ENCODE measurements at regions not wholly inside any gene's neighbourhood (a gene's known extent, or its start where the extent isn't known, plus 50 kb on each side); places are given as distances from the start of the nearest gene placed in this dataset.

DNA sequence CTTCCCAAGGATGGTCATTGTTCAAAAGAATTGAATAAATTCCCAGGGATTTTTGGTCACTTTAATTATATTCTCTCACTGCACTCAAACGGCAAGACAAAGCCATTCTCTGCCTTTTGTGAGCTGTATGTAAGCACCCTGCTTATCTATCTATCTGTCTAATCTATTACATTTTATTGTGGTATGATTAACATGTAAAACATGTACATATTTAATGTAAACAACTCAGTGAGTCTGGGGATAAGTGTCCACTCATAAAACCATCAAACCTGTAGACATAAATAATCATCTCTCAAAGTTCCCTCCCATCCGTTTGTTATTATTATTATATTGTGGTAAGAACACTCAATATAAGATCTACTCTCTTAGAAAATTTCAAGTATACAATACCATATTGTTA is 167.1 kb downstream of the CAND1 start:
- H3K27me3 ChIP-seq, result no peaks in the 10 kb centered on the region
- peak overlapping the region; percentile 43 to 64 (median 59) for H3K27ac ChIP-seq
- TF ChIP-seq POLR2A (IDR thresholded peaks at IDR 0.05) (no peak), POLR2AphosphoS5 (IDR thresholded peaks at IDR 0.05) (no peak), EP300 (IDR thresholded peaks at IDR 0.05; ENCODE audit: low read depth) (no peak)
- TF ChIP-seq, protein P1, sequence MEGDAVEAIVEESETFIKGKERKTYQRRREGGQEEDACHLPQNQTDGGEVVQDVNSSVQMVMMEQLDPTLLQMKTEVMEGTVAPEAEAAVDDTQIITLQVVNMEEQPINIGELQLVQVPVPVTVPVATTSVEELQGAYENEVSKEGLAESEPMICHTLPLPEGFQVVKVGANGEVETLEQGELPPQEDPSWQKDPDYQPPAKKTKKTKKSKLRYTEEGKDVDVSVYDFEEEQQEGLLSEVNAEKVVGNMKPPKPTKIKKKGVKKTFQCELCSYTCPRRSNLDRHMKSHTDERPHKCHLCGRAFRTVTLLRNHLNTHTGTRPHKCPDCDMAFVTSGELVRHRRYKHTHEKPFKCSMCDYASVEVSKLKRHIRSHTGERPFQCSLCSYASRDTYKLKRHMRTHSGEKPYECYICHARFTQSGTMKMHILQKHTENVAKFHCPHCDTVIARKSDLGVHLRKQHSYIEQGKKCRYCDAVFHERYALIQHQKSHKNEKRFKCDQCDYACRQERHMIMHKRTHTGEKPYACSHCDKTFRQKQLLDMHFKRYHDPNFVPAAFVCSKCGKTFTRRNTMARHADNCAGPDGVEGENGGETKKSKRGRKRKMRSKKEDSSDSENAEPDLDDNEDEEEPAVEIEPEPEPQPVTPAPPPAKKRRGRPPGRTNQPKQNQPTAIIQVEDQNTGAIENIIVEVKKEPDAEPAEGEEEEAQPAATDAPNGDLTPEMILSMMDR (IDR thresholded peaks at IDR 0.05), result no peak
- in situ Hi-C loops (cut with MboI; ENCODE audit: low pct_ligation_motif_present in 1 of 4, low pct_unique_long_range_greater_than_20kb in 1 of 4, low sequenced_read_pairs in 3 of 4) (loop anchor here in 2 of 4 donors (10.0 to 25.0 kb wide), 2 partner anchors 81 to 501 kb away; no protein-coding TSS in a partner anchor), intact Hi-C loops (cut with DNase I; ENCODE audit: low total_unique reads) (loop anchor here (10.0 kb wide), 1 partner anchor 209 kb away; the partner anchor contains the start of gene DYRK2)
- H3K4me1 ChIP-seq, result peaks cover 6 to 47% (median 28%) of the 10 kb centered on the region in 4 donors
- no peak overlapping the region for H3K4me3 ChIP-seq
- H3K36me3 ChIP-seq, result no peaks in the 10 kb centered on the region
- H3K9me3 ChIP-seq, result no peaks in the 10 kb centered on the region
- WGBS, 2 donors (ENCODE audit: low coverage in 1 of 2), result 32 to 46% methylated on average over 2 of the region's 2 CpGs
- no peak for DNase-seq

DNA sequence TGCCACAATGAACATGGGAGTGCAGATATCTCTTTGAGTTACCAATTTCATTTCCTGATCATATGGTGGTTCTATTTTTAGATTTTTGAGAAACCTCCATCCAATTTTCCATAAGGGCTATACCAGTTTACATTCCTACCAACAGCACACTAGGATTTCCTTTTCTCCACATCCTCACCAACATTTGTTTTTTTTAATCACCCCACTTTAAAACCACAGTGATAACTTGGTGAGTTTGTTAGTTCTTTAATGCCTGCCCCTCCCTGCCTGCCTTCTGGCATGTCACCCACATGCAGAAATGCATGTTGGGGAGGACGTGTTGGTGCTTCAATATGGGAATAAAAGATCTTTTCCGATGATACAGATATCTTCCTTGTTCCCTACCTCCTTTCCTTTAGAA is 167.9 kb downstream of the CAND1 start:
- in situ Hi-C loops (cut with MboI; ENCODE audit: low pct_ligation_motif_present in 1 of 4, low pct_unique_long_range_greater_than_20kb in 1 of 4, low sequenced_read_pairs in 3 of 4), result loop anchor here in 2 of 4 donors (10.0 to 25.0 kb wide), 2 partner anchors 82 to 500 kb away; no protein-coding TSS in a partner anchor
- Histone ChIP-seq H3K4me3 (no peak overlapping the region), H3K9me3 (no peaks in the 10 kb centered on the region), H3K27me3 (no peaks in the 10 kb centered on the region), H3K27ac (no peak overlapping the region), H3K36me3 (no peaks in the 10 kb centered on the region), H3K4me1 (peaks cover 11 to 50% (median 31%) of the 10 kb centered on the region in 4 donors)
- 67 to 94% methylated on average over 2 of the region's 2 CpGs for WGBS, 2 donors (ENCODE audit: low coverage in 1 of 2)
- intact Hi-C loops (cut with DNase I; ENCODE audit: low total_unique reads), result loop anchor here (10.0 kb wide), 1 partner anchor 208 kb away; the partner anchor contains the start of gene DYRK2
- no peak for DNase-seq
- TF ChIP-seq, protein P1 (IDR thresholded peaks at IDR 0.05), result no peak
- TF ChIP-seq EP300 (IDR thresholded peaks at IDR 0.05; ENCODE audit: low read depth) (no peak), POLR2A (IDR thresholded peaks at IDR 0.05) (no peak), POLR2AphosphoS5 (IDR thresholded peaks at IDR 0.05) (no peak)

DNA sequence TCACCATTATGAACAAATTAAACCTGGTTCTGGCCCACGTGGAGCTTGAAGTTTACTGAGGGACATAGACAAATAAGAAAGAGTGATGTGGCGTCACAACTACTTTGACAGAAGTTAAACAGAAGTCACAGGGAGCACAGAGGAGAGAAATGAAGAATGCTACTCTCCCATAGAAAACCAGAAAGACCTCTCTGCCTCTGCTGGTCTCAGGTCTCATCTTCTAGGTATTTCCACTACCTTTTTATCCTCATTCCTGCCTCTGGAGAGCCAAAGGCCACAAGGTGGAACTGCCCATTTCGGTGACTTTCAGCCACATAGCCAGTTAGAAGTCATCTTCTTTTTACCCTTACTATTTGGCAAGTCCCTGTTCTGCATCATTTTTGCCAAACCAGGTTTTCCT is 170.5 kb downstream of the CAND1 start:
- in situ Hi-C loops (cut with MboI; ENCODE audit: low pct_ligation_motif_present in 1 of 4, low pct_unique_long_range_greater_than_20kb in 1 of 4, low sequenced_read_pairs in 3 of 4) (loop anchor here (5.0 to 25.0 kb wide), 5 partner anchors 82 to 505 kb away; no protein-coding TSS in a partner anchor), intact Hi-C loops (cut with DNase I; ENCODE audit: low total_unique reads) (loop anchor here (10.0 kb wide), 2 partner anchors 85 to 205 kb away; partner anchors contain the start of gene DYRK2)
- Histone ChIP-seq H3K4me3 (no peak overlapping the region), H3K36me3 (no peaks in the 10 kb centered on the region), H3K9me3 (no peaks in the 10 kb centered on the region), H3K27me3 (no peaks in the 10 kb centered on the region), H3K27ac (no peak overlapping the region), H3K4me1 (peaks cover 15 to 41% (median 25%) of the 10 kb centered on the region in 4 donors)
- no peak for DNase-seq
- TF ChIP-seq, protein P1 (IDR thresholded peaks at IDR 0.05), result no peak
- no peak for TF ChIP-seq EP300 (IDR thresholded peaks at IDR 0.05; ENCODE audit: low read depth)
- no peak for TF ChIP-seq POLR2AphosphoS5 (IDR thresholded peaks at IDR 0.05)
- TF ChIP-seq POLR2A (IDR thresholded peaks at IDR 0.05), result no peak
- WGBS, 2 donors (ENCODE audit: low coverage in 1 of 2), result 86 to 89% methylated on average over 2 to 3 of the region's 3 CpGs

DNA sequence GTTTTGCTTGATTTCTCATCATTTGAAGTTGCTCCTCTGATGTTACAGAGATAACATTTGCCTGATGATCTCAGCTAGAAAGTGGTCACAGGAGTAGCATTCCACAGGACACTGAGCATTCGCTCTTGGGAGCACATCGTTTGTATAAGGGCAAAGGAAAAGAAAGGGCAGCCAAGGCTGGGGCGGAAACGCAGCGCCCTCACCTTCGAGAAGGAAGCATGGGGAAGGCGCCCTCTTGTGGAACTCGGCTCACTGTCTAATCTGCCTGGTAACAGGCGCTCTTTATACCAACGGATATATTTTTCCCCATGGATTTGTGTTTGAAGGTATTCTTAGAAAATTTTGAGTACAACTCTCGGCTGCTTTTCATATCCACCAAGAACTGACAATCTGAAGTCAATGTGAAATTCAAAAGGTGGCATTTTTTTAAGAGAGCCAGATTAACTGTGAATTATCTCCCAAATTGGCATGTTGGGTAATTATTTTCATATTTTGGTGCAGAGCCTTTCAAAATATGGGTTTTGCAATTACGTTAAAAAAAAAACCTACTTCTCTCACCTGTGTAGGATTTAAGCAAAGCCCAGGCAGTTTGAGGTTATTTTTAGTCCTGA is 172.7 kb downstream of the CAND1 start:
- in situ Hi-C loops (cut with MboI; ENCODE audit: low pct_ligation_motif_present in 1 of 4, low pct_unique_long_range_greater_than_20kb in 1 of 4, low sequenced_read_pairs in 3 of 4) (loop anchor here (5.0 to 25.0 kb wide), 4 partner anchors 85 to 503 kb away; no protein-coding TSS in a partner anchor), intact Hi-C loops (cut with DNase I; ENCODE audit: low total_unique reads) (loop anchor here (10.0 kb wide), 1 partner anchor 87 kb away; no protein-coding TSS in a partner anchor)
- H3K36me3 ChIP-seq, result no peaks in the 10 kb centered on the region
- H3K4me3 ChIP-seq, result no peak overlapping the region
- no peaks in the 10 kb centered on the region for H3K27me3 ChIP-seq
- DNase-seq, result peak; percentile 93
- no peaks in the 10 kb centered on the region for H3K9me3 ChIP-seq
- 4 to 8% methylated on average over 5 to 12 of the region's 12 CpGs for WGBS, 2 donors (ENCODE audit: low coverage in 1 of 2)
- TF ChIP-seq EP300 (IDR thresholded peaks at IDR 0.05; ENCODE audit: low read depth) (no peak), POLR2AphosphoS5 (IDR thresholded peaks at IDR 0.05) (peak in 2 of 3 donors; percentile 23 to 39), POLR2A (IDR thresholded peaks at IDR 0.05) (no peak)
- TF ChIP-seq, protein P1 (IDR thresholded peaks at IDR 0.05), result peak; percentile 84 to 92 (median 85)
- H3K4me1 ChIP-seq, result peaks cover 8 to 20% (median 9%) of the 10 kb centered on the region in 4 donors
- peak overlapping the region; percentile 5 to 33 (median 10) for H3K27ac ChIP-seq

Data from transverse colon (tissue), 4 donors.